NCI-H2196 treated with DMSO at 0.1 percent for 48 hours (cell line): ENCODE measurements at regions not wholly inside any gene's neighbourhood (a gene's known extent, or its start where the extent isn't known, plus 50 kb on each side); places are given as distances from the start of the nearest gene placed in this dataset.
A peak's percentile ranks its signal among the peaks of the same experiment; 100 is the strongest.
"Not testable (repeated sequence)": the region's sequence is repeated elsewhere in the genome, so short reads cannot be mapped to it uniquely, and the experiment has no call there.

Experiments used
- DNase-seq: peaks from one replicate; lab custom pipeline; 2025; ENCODE audit not compliant: unreplicated experiment; lab: John Stamatoyannopoulos, UW

DNA sequence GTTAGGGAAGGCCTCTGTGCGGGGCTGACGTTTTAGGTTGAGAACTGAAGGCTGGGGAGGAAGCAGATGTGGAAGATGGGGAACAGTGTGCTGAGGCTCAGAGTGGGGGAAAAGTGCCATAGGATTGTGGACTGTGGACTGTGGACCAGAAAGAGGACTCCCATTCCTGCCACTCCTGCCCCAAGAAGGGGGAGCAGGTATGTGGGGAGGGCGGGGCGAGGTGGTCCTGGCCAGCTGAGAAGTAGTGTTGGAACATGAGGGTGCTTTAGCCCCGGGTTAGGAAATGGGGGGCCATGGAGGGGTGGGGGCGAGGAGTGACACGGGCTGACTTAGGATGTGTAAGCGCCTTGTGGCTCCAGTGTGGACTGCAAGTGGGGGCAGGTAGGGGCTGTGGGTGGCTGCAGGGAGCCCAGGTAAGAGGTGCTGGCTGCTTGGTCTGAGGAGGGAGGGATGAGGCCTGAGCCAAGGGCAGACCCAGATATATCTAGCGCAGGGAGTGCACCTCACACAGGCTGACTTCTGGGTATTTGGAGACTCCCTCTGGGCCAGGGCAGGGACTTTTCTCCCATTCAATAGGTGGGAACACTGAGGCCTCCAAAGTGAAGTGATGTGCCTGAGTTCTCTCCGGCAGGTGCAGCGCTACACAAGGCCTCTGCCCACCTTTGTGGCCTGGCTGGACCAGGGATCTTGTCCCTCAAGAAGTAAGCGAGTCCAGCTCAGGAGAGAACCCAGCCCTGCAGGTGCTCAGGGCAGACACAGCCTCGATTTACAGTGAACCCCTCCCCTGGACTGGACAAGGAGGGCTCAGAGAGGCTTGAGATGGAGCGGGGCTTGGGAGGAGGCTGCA lies 76.6 kb upstream of the TOX2 start:
- DNase-seq = no peak

DNA sequence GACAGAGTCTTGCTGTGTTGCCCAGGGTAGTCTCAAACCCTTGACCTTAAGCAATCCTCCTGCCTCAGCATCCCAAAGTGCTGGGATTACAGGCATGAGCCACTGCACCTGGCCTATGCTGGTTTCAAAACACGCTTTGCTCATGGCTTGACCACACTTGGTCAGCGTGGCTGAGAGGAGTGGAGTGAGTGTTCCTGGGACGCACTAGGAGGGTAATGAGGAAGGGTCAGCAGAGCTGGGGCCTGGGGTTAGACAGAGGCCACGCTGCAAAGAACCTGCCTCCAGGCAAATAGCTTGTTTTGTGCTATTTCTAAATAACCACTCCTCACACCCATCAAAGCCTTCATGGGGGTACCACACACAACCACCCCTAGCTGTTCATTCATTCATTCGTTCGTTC lies 77.9 kb upstream of the TOX2 start:
- no peak for DNase-seq

DNA sequence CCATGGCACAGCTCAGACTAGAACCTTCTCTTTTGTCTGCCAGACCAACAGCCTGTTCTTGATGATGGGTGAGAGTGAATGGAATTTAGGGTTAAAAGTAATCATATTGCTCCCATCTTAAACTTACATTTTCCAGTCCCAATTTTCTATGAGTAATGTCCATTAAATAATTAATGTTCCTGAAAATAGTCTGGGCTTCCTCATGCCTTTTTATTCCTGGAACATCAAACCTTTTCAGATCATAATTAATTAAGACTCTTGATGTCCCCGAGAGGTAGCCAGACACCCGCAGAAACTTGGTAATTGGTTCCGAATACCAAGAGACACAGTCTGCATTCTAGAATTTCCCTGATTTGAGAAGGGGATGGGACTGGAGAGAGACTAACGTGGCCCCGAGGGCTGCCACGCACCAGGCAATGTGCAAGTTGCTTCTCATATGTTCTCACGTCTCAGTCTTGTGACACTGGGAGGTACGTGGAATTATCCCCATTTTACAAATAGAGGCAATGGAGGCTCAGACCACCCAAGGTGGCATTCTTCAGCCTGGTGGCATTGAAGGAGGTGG lies 78.6 kb upstream of the TOX2 start:
- DNase-seq = no peak

DNA sequence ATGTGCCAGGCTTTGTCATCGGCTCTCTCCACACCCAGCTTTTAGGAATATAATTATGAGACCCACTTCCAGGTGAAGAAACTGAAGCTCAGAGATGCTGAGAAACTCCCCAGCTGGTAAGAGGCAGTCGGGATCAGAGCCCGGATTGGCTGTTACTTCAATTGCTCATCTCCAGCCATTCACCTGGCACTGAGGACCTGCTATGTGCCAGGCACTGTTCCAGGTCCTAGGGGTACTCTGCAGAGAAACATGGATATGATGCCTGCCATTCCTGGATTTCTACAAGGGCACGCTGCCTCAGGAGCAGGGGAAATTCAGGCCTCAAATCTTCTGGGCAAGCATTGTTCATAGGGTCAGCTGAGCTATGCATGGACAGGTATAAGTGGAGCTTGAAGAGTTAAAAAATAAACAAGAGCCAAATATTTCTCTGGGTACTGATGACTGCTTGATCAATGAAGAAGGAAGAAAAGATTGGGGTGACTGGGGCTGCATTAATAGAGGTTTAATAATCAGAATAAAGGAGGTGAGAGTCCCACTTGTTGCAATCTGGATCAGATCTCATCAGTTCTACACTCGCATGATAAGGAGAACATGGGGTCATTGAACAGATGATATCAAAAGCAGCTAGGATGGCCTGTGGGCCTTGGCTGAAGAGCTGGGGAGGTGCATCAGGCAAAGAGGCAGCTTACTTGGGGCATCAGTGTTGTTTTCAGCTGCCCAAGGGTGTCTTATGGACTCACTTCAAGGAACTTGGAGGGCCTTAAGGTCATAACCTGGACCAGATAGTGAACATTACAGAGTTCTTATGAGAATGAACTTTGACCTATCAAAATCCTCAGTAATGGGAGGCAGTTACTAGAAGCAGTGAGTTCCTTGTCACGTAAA lies 80.9 kb upstream of the TOX2 start:
- DNase-seq = no peak

DNA sequence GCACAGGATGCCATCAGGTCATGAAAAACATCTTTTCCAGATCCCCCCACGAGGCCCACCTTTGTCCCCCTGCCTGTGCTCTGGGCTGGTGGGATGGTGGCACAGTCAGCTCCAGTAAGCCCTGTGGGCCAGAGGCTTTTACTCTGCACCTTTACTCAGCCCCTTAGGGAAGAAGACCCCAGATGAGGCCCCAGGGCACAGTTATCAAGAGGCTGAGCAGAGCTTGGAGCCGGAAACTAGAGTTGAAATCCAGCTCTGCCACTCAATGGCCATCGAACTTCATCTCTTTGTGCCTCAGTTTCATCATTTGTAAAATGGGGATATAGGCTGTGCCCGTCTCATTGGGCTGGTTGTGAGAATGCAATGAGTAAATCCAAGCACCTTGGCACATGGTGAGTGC lies 81.7 kb upstream of the TOX2 start:
- no peak for DNase-seq

DNA sequence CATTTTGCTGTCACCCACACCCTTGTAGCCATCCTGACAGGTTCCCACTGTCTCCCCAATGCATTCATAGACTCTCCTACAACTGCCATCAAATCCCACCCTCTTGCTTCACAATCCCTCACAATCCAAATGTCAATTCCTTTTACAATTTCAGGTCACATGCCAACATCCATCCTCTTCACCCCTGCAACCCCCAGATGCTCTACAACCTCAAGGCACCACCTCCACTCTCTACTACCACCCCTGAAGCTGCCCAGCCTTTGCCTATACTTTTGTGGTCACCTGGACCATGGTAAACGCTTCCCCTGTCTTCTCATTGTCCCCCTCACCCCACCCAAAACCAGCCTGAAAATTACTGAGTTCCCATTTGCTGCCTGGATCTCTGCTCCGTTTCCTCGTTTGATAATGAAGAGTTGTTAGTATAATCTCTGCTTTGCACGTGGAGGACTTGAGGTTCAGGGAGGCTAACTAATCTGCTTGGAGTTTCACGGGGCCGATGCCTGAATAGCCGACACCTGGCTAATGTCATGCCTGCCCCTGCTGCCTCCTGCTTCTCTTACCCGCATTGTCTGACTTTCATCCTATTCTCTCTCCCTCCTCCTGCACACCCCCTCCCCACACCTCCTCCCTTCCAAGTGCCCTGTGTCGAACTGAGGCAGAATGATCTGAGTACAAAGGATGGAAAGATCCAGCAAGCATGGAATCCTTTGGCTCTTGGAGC lies 82.4 kb upstream of the TOX2 start:
- no peak for DNase-seq

DNA sequence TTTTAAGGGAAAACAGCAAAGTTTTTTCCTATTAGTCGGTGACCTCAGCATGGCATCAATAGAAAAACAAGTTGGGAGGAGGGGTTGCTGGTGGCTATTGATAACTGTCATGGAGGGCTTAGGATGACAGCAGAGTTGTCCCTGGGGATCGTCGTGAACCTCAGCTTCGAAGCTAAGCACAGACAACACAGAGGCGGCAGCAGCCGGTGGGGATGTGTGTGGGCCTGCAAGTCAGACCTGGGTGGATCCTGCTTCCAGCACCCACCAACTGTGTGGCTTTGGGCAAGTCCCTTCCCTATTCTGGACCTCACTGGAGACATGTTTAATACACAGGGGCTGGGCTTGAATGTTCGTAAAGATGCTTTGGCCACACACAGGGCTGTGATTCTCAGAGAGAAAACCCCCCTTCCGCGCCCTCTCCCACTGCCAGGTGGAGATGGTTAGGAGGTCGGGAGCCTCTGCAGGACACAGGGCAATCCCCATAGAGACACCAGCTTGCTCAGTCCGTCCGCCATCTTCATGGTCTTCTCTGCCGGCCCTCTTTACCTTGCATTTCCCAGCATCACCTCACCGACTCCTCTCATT lies 83.1 kb upstream of the TOX2 start:
- DNase-seq = no peak

DNA sequence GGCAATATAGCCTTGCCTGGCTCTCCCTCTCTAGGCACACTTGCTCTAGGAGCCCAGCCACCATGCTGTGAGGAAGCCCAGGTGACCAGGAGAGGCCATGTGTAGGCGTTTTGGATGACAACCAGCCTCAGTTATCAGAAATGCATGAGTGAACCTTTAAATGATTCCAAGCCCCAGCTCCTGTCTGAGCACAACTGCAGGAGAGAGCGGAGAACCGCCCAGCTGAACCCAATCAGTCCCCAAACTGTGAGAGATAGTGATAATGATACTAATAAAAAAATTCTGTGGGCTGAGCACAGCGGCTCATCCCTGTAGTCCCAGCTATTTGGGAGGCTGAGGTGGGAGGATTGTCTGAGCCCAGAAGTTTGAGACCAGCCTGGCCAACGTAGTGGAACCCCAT lies 83.8 kb upstream of the TOX2 start:
- DNase-seq = no peak

DNA sequence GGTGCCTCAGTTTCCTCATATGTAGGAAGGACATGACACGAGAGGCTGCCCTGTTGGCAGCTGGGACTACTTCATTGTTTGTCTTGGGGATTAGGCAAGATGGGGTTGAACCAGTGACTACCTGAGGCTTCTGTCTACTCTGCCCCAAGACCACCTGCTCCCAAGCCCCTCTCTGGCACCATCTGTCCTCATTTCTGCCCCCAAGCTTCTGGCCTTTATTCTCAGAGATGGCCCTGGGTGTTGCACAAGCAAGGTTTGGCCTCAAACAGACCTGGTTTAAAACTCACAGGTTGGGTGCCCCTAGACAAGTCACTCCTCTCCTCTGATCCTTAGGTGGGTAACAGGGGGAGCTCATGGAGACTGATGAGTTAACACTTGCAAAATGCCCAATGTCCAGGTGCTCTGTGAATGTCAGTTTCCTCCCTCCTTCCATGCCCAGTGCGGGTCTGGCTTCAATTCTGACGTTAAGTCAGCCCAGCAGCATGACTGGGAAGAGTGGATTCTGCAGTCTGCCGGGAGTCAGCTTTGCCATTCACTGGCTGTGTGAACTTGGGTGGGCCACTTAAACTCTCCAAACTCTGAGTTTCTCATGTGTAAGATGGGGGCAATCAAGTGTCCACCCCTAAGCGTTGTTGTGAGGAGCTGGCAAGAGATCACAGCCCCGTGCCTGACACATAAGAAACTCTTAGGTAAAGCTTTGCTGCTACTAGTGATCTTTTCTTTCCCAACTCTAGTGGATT lies 84.5 kb upstream of the TOX2 start:
- DNase-seq = no peak

DNA sequence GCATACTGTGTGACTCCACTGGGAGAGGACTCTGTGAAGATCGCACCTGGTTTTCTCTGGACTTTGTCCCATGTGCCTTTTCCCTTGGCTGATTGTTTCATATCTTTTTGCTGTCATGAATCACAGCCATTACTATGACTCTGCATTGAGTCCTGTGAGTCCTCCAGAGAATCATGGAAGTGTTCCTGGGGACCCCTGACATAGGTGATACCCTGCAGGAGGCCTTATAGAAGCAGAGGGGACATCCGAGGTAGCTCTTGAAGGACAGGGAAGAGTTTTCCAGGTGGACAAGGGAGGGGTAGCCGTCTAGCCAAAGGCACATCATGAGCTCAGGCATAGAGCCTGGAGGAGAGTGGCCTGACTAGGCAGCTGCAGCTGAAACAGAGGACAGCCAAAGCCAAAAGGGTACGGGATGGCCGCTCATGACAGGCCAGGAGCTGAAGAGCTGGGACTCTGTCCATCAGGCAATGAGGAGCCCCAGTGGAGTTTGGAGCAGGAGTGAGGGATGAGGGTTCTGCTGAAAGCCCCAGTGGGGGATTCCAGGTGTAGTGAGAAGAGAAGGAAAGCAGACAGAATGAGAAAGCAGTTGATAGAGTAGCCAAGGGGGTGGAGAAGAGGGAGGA lies 86.6 kb upstream of the TOX2 start:
- no peak for DNase-seq

DNA sequence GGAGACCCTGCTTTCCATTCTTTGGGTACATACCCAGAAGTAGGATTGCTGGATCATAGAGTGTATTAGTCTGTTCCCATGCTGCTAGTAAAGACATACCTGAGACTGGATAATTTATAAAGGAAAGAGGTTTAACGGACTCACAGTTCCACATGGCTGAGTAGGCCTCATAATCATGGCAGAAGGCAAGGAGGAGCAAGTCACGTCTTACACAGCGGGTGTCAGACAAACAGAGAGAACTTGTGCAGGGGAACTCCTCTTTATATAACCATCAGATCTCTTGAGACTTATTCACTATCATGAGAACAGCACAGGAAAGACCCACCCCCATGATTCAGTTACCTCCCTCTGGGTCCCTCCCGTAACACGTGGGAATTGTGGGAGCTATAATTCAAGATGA lies 87.7 kb upstream of the TOX2 start:
- not testable (repeated sequence) for DNase-seq

DNA sequence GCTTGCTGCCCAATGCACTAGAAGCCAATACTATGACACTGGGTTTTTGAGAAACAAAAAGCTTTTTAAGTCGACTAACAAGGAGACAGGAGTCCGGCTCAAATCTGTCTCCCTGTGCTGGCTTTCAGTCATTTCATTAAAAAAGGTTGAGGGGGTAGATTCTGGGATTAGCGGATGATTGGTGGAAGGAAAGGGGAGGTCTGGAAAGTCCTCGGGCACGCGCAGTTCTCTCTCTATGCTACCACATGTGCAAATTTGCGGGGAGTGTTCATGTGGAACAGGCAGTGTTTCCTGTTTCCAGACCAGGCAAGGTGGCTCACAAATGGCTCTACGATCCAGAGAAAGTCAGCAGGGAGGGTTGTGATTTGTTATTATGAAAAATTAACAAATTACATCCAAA lies 89.1 kb upstream of the TOX2 start:
- no peak for DNase-seq

DNA sequence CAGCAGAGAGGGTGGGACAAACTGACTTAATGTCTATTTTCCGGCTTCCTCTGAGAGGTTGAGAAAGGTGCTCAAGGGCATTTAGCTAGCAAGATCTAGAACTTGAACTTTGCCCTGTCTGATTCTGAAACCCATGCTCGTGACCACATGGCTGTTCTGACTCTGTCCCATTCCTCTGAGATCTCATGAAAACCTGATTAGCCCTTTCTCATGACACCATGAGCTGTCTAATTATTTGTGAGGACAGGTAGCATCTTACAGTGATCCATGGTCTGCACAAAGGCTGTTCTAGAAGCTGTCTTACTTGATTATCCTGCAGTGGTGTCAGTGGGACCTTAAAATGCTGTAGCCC lies 89.6 kb upstream of the TOX2 start:
- no peak for DNase-seq

DNA sequence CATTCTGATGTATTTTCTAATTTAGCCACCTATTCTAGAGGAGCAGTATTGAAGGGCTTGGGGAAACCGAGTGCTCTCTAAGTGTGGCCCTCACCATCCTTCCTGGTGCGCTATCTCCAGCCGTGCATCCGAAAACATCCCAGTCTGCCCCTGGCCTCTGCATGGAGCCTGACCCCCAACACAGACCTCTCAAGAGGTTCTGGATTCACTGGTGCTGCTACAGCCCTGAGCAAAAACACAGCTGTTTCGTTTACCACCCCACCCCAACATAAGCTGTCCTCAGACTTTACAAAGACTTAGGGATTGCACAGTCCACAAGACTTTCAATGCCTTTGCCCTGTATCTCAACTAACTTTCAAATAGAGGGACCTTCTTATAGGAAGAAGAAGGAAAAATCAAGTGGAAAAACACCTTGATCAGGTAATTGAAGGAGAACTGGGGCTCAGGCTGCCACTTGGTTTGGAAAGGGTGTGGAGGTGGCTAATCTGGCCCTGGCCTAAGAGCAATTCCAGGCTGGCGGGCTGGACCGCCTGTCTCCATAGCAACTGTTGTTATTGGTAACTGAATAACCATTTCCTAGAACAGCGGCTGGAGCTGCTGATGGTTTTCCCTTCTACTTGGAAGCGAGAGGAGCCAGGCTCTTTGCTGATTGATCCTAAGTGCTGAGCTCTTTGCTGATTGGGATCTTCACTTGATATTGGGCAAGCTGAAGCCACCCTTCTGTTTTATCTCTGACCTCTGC lies 90.2 kb upstream of the TOX2 start:
- peak; percentile 40 for DNase-seq

DNA sequence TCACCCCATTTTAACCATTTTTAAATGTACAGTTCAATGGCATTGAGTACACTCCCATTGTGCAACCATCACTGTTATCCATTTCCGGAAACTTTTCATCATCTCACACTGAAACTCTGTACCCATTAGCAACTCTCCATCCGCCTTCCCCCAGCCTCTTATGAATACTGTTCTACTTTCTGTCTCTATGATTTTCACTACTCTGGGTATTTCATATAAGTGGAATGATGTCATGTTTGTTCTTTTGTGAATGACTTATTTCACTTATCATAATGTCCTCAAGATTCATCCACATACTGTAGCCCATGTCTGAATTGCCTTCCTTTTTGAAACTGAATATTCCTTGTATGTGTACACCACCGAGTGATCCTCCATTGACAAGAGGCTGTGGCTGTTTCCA lies 92.9 kb upstream of the TOX2 start:
- DNase-seq = no peak

DNA sequence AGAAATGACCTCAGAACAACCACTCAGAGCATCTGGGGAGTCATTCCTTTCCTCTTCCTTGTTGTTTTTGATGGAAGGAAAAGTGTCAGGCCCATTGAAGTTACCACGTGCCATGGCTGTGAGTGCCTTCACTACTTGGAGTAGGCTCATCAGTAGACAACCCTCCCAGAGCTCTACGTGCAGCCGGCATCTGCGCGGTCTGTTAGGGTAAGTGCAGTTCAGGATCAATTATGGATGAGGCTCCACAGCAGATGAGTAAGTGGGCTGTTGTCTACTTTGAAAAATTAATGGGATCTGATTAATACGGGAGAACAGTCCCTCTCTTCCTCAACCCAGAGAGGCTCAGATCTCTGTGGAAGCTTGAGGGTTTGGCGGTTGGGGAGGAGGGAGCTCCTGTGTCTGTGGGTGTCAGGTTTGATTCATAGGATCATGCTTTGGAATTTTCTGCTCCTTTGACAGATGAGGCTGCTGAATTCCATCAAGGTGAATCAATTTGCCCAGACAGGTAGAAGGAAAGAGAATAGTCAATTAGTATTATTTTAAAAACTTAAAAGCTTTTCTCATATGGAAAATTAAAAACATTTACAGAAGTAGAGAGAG lies 93.8 kb upstream of the TOX2 start:
- DNase-seq = no peak

DNA sequence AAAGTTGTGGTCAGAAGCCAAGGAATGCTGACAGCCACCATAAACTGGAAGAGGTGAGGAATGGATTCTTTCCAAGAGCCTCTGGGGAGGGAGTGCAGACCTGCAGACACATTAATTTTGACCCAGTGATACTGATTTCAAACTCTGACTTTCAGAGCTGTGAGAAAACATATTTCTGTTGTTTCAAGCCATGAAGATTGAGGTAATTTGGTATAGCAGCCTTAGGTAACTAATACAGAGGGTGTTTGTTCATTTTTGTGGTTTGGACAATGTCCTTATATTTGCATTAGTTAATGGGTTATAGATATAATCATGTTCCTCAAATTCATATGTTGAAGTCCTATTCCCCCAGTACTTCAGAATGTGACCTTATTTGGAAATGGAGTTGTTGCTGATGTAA lies 85.4 kb upstream of the GTSF1L start:
- no peak for DNase-seq

DNA sequence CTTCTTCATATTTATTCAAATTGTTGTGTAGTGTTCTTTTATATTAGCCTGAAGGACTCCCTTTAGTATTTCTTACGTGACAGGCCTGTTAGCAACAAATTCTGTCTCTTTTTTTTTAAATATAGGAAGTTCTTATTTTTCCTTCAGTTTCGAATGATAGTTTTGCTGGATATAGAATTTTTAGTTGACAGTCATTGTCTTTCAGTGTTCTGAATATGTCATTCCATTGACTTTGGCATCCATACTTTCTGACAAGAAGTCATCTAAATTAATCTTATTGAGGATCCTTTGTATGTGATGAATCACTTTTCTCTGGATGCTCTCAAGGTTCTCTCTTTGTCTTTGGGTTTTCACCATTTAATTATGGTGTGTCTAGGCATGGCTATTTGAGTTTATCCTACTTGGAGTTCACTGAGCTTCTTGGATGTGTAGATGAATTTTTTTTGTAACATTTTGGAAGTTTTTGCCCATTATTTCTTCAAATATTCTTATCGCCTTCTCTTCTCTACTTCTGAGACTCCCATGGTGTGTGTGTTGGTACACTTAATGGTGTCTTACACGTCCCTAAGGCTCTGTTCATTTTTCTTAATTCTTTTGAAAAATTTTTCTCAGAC lies 82.5 kb upstream of the GTSF1L start:
- no peak for DNase-seq
